ENCODE measurements at regions not wholly inside any gene's neighbourhood (a gene's known extent, or its start where the extent isn't known, plus 50 kb on each side); places are given as distances from the start of the nearest gene placed in this dataset.
"Not testable (repeated sequence)": the region's sequence is repeated elsewhere in the genome, so short reads cannot be mapped to it uniquely, and the experiment has no call there.

GRCh38 chrX:80929251-80929650 lies 119.6 kb upstream of the BRWD3 start:
- no peak for DNase-seq (ENCODE audit: low read depth)

GRCh38 chrX:80917919-80918318 lies 108.2 kb upstream of the BRWD3 start:
- DNase-seq (ENCODE audit: low read depth): no peak

- not testable (repeated sequence) for DNase-seq (ENCODE audit: low read depth)
Observed at GRCh38 chrX:80912351-80912750, 102.7 kb upstream of the BRWD3 start.

- DNase-seq (ENCODE audit: low read depth): no peak
Observed at GRCh38 chrX:80879916-80880315, 70.2 kb upstream of the BRWD3 start.

- DNase-seq (ENCODE audit: low read depth): no peak
Observed at GRCh38 chrX:80879143-80879542, 69.5 kb upstream of the BRWD3 start.

GRCh38 chrX:80876877-80877276 lies 67.2 kb upstream of the BRWD3 start:
- DNase-seq (ENCODE audit: low read depth): peak; percentile 23

All from amniotic epithelial cell (primary cell).